HG03354 (cell line): ENCODE measurements at regions not wholly inside any gene's neighbourhood (a gene's known extent, or its start where the extent isn't known, plus 50 kb on each side); places are given as distances from the start of the nearest gene placed in this dataset.
"Not testable (repeated sequence)": the region's sequence is repeated elsewhere in the genome, so short reads cannot be mapped to it uniquely, and the experiment has no call there.

Experiments
- ATAC-seq: cut with Tn5 transposase; IDR thresholded peaks from one replicate; pipeline ENCODE4 v1.9.1; 2021; ENCODE audit warnings: mild to moderate bottlenecking; ENCODE audit not compliant: unreplicated experiment, poor library complexity, severe bottlenecking

DNA sequence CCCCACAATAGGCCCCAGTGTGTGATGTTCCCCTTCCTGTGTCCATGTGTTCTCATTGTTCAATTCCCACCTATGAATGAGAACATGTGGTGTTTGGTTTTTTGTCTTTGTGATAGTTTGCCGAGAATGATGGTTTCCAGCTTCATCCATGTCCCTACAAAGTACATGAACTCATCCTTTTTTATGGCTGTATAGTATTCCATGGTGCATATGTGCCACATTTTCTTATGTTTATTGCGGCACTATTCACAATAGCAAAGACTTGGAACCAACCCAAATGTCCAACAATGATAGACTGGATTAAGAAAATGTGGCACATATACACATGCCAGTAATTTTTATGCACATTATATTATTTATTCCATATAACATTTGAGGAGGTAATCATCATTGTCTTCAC lies 1743.6 kb upstream of the RAG2 start:
- ATAC-seq = not testable (repeated sequence)

DNA sequence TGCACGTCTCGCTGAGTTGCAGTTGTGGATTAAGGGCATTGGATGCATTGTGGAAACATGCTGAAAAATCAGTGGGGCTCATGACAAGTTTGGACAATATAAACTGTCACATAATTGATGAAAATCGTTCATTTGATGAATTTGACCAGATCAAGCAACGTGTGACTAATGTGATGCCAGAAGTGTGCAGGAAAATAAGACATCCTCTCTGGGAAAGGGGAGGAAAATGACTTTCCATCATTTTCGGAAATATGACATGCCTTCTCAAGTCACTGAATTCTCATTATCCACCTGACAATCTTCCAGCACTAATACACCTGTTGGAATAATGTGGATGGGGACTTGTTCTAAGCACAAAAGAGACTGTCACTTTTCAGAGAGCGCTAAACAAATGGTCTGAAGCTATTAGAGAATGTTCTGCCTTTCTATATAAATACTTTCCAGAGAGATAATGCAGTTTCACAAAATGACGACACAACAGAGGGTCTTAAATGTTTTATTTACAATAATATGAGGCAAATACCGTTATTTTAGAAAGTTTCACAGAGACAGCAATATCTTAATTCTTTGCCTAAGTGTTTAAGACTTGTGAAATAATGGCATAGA lies 1741.9 kb upstream of the RAG2 start:
- ATAC-seq = no peak

DNA sequence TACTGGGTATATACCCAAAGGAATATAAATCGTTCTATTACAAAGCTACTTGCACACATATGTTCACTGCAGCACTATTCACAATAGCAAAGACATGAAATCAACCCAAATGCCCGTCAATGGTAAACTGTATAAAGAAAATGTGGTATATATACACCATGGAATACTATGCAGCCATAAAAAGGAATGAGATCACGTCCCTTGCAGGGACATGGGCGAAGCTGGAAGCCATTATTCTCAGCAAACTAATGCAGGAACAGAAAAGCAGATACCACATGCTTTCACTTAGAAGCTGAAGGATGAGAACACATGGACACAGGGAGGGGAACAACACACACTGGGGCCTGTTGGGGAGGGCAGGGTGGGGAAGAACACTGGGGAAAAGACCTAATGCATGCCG lies 1740.0 kb upstream of the RAG2 start:
- ATAC-seq = not testable (repeated sequence)

DNA sequence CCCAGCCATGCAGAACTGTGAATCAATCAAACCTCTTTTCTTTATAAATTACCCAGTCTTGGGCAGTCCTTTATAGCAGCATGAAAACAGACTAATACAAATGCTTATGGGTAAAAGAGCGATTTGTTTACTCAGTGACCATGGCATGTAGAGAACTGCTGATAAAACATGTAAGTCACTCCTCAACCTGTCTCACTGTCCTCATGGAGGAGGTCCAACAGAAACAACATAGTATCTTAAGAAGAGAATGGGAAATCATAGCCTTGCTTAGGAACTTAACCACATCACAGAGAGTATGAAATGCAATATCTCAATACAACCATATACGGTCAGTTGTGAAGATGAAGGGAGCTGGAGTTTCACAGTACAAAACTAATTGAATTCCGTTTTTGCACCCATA lies 1734.0 kb upstream of the RAG2 start:
- no peak for ATAC-seq

DNA sequence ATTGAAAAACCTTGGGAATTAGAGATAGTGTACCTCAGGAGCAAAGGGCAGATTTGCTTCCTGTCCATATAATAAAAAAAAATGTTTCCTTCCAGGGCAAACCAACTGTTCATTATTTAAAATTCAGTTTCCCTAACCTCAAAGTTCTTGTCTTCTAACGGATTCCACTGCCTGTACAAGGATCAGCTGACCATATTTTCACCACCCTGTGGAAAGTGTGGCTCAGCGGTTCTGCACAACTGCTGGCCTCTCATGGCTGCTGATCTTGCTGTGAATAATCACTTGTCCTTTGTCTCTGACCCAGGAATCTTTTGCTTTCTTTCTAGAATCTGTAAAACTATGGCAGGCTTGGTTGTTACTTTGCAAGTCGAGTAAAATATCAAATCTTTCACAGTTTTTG lies 1732.5 kb upstream of the RAG2 start:
- ATAC-seq = no peak

DNA sequence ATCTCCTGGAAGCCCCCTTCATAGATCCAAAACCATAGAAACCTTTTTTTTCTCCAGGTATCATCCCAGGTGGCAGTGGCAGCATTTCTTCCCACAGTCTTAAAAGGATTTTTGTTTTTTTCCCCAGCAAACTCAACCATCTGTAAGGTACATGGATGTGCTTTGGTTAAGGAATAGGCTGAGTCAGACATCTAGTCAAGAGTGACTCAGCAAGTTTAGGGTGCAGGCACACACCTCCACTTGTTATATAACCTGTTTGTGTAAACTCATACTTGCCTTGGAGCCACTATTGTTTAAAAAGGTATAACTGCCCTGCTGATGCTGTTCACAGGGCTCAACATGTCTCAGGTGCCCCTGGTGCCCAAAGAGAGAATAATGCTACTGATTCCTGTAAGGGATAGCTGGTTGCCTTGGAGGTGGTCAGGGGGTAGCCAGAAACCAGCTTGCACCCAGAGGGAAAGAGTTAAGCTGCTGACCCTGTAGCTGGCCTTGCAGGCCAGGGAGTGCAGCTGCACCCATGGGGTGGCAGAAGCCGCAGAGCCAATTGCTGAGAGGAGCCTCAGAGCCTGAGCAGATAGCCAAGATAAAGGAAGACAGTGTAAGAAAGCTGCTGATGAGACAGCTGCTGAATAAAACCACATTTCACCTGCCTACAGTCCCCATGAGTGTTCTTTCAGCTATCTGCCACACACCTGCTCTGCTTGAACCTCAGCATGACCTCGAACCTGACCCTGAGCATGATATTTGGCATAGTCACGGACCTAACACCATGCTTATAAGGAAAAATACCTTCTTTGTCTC lies 1726.1 kb upstream of the RAG2 start:
- no peak for ATAC-seq

DNA sequence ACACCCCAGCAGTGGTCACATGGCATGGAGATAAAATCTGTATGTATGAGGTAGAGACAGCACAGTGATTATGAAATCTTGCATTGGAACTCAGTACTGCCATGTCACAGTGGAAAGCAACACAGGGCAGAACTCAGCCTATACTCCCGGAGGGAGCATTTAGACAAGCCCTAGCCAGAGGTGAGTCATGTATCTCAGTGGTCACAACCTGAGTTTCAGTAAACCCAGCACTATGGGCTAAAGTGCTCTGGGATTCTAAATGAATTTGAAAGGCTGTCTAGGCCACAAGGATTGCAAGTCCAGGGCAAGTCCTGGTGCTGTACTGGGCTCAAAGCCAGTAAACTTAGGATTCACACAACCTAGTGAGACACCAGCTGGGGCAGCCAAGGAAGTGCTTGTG lies 1717.1 kb upstream of the RAG2 start:
- no peak for ATAC-seq

DNA sequence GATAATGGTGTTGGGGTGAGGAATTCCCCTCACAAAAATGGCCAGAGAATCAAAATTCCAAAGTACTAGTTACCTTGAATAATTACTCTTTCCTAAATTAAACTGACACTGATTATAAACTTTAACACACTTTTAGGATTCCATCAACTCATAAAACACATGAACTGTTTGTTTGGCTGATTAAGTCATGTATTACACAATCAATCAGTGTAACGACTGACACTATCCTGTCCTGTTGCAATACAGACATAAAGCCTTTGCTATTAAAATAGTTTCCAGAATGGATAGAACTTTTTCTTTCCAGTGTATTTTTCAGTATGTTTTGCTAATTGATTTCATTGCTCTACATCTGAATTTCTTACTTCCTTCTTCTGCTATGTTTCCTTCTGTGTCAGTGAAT lies 1709.4 kb upstream of the RAG2 start:
- no peak for ATAC-seq

DNA sequence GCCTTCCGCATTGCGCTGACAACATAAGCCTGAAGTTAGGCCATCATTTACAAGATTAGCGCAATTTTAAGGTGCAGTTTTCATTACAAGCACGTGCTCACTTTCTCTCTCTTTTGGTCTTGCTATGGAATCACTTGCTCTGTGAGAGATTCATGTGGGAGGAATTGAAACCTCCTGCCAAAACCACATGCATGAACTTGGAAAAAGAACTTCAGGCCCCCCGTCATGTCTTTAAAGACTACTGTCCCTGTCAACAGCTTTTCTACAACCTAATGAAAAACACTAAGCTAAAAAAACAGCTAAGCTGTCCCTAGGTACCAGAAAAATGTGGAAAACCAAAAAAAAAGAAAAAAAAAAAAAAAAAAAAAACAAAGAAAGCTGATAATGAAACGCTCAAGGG lies 1707.6 kb upstream of the RAG2 start:
- ATAC-seq = no peak

DNA sequence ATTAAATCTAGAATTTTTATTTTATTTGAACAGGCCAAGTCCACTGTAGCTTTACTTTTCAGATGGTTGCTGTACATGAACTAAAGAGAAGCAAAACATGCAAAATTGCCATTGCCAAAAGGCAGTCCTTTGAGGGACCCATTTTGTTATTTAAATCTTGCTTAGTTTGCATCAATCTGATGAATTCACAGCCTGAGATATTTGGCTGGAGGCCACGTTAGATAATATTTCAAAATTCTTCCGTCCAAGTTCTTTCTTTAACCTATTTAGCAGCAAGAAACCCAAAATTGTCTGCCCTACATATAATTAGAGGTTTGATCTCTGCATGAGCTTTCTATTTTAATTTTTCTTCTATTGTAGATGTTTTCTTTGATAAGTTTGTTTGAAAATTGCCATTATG lies 1706.9 kb upstream of the RAG2 start:
- ATAC-seq = no peak

DNA sequence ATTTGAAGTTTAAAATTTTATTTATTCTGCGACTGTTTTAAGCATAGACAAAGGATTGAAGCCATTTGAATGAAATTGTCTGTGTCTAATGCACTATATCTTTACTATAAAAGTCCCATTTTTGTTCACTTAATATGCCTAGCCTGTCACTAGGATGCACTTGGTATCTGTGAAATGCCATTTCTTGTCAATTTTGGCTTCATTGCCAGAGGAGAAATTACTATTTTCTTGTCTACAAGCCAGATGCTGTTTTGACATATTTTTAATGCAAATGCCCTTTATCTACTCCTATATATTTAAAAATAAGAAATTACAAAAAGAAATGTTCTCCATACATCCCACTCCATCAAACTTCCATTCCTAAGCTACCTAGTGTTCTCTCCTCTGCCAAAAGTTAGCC lies 1704.5 kb upstream of the RAG2 start:
- ATAC-seq = no peak

DNA sequence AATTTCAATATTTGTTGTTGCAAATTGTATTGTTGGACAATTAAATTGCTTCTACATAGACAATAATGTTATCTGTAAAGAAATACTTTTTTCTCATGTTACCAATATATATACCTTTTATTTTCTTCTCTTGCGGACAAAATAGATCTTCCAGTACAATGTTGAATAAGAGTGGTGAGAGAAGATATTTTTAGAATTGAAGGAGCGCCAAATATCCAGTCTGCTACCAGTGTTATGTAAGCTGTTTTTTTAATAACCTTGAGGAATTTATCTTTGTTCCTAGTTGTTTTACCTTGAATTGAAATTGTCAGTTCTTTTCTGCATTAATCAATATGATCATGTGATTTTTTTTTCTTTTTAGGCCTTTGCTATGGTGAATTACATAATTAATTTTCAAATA lies 1702.5 kb upstream of the RAG2 start:
- ATAC-seq = no peak

DNA sequence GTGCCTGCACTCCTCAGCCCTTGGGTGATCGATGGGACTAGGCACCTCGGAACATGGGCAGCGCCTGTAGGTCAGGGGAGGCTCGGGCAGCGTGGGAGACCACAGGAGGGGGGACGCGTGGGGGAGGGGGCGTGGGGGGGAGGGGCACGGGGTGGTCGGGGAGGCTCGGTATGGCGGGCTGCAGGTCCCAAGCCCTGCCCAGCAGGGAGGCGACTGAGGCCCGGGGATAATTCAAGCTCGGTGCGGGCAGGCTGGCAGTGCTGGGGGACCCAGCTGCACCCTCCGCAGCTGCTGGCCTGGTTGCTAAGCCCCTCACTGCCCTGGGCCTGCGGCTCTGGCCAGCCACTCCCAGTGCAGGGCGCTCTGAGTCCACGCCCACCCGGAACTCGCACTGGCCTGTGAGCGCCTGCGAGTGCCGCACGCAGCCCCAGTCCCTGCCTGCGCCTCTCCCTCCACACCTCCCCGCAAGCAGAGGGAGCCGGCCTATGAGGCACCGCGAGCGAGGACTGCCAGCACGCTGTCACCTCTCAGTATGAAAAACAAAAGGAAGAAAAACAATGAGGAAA lies 1698.3 kb upstream of the RAG2 start:
- ATAC-seq = no peak

DNA sequence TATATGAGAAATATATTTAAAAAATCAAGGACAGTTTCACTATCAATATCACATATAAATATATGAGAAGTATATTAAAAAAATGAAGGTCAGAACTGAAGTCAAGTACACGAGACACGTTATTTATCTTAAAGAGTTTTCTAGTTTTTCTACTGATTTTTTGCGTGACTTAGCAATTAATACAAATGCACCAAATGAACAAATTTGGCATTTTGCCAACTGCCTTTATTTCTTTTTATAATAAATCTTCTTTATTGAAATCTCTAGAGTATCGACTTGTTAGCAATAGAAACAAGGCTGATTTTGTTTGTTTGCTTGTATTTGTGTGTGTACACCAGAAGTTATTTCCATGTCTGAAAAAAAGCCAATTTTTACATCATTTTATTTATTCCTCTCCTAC lies 1684.7 kb upstream of the RAG2 start:
- ATAC-seq = no peak

DNA sequence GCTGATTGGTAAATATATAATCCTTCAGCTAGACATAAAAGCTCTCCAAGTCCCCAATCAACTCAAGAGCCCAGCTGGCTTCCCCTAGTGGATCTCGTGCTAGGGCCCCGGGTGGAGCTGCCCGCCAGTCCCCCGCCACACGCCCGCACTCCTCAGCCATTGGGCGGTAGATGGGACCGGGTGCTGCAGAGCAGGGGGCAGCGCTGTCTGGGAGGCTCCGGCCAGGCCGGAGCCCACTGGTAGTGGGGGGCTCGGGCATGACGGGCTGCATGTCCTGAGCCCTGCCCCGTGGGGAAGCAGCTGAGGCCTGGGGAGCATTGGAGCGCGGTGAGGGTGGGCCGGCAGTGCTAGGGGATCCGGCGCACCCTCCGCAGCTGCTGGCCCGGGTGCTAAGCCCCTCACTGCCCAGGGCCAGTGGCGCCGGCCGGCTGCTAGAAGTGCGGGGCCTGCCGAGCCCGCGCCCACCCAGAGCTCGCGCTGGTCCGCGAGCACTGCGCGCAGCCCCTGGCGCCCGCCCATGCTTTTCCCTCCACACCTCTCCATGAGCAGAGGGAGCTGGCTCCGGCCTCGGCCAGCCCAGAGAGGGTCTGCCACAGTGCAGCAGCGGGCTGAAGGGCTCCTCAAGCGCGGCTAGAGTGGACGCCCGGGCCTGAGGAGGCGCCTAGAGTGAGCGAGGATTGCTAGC lies 1680.6 kb upstream of the RAG2 start:
- ATAC-seq = no peak

DNA sequence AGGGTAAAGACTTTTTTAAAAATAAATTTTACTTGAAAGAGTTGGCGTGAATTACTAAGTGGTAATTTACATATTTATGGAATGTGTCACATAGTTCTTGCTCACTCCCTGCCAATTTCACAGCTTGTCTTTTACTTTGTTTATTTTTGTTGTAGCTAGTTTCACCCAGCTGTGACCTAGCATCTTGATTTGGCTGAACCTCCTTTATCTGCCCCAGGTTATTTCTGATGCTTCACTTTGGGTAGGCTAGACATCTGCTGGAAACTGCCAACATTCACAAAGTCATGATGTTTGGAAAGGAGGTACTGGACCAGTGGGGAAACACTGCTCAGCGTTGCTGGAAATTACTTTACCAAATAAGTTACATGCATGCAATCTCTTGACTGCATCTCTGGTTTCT lies 1676.0 kb upstream of the RAG2 start:
- ATAC-seq = no peak

DNA sequence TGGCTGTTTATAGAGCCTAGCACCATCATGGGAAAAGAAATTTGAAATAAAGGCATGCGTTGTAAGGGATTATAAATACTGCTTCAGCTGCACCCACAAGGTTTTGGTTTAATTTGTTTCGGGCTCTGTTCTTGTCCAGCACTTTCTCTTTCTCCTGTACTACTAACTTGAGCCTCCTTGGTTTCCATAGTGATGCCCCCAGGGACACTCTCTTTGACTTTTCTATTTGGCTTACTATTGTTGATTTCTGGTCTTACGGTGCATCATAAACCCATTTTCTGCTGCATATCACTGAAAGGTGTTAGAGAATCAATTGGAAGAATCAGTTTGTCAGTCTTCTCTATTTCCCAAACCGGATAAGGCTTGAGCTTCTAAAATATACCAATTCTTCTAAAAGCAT lies 1674.3 kb upstream of the RAG2 start:
- ATAC-seq = no peak

DNA sequence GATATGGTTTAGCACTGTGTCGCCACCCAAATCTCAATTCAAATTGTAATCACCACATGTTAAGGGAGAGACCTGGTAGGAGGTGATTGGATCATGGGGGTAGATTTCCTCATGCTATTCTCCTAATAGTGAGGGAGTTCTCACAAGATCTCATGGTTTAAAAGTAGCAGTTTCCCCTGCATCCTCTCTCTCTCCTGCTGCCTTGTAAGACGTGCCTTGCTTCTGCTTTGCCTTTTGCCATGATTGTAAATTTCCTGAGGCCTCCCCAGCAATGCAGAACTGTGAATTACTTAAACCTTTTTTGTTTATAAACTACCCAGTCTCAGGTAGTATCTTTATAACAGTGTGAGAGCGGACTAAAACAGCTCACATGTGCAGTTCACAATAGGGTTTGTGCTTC lies 1668.7 kb upstream of the RAG2 start:
- ATAC-seq = no peak

DNA sequence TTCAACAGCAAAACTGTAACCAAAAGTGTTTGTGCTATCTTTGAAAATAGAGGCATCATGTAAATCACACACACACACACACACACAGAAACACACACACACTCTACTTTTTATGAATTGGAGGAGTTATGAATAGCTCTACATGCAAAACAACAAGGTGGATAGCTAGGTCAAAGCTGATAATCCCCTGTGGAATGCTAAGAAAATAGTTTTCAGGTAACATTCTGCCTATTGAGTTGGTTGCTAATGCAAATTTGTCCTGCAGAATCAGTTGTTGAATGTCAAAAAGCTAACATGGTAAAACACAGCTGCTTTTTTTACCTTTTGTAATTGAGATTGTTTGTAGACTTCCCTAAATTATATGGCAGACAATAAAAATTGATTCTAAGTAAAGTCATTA lies 1658.4 kb upstream of the RAG2 start:
- ATAC-seq = no peak

DNA sequence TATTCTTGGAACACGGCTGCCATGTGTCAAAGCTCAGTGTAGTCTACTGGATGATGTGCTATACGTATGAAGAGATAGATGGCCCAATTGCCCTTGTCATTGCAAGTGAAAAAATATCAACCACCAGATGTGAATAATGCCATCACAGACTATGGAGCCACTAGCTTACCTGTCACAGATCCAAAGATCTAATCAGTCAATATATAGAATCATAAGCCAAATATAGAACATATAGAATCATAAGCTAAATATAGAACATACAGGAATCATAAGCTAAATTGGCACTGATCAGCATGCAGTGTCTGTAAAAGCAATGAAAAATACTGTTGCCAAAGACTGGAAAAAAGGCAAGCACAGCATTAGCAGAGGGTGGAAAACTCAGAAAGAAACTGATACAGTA lies 1656.9 kb upstream of the RAG2 start:
- ATAC-seq = no peak

DNA sequence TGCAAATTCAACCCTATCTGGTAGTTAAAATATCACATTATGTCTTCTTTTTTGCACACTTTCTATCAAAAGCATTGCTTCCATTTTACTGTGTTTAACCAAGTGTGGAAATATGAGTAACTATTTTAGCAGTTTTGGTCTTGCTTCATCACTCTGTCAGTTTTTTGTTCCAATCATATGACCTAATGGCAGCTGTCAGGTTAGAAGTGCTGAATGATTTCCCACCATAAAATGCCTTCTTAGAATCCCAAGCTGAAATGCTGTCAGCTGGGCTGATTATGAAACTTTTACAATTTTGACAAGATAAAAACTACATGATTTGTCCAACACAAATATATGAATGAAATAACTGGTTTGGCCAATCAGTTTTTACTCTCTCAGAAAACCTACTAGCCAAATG lies 1654.6 kb upstream of the RAG2 start:
- ATAC-seq = no peak
